ENCODE measurements at regions not wholly inside any gene's neighbourhood (a gene's known extent, or its start where the extent isn't known, plus 50 kb on each side); places are given as distances from the start of the nearest gene placed in this dataset.
A peak's percentile ranks its signal among the peaks of the same experiment; 100 is the strongest.

- Histone ChIP-seq H3K36me3 (no peaks in the 10 kb centered on the region), H3K4me3 (no peak overlapping the region), H3K27me3 (no peaks in the 10 kb centered on the region), H3K4me1 (no peaks in the 10 kb centered on the region), H3K27ac (no peak overlapping the region), H3K9me3 (no peaks in the 10 kb centered on the region)
- 69 to 74% methylated on average over 3 of the region's 3 CpGs for WGBS, 2 donors
- TF ChIP-seq EP300 (IDR thresholded peaks at IDR 0.05) (no peak), POLR2AphosphoS5 (IDR thresholded peaks at IDR 0.05) (no peak), CTCF (IDR thresholded peaks at IDR 0.05) (no peak), POLR2A (IDR thresholded peaks at IDR 0.05) (no peak)
- intact Hi-C loops (cut with DNase I) = no loop called here
- DNase-seq = no peak
Measured at GRCh38 chrX:110871839-110872238, 76.2 kb upstream of the CHRDL1 start.

DNA sequence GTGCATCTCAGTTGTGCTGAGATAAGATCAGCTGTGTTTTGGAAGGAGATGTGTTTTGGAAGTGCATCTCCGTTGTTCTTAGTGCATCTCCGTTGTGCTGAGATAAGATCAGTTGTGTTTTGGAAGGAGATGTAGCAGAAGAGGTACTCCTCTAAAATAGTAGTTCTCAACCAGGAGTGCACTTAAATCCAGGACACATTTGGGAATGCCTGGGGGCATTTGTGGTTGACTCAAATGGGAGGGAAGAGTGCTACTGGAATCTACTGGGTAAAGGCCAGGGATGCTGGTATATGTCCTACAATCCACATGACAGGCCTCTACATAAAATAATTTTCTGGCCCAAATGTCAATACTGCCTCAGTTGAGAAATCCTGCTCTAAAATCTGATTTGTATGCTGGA, 70.8 kb upstream of the CHRDL1 start:
- Histone ChIP-seq H3K4me1 (no peaks in the 10 kb centered on the region), H3K27ac (no peak overlapping the region), H3K36me3 (no peaks in the 10 kb centered on the region), H3K27me3 (no peaks in the 10 kb centered on the region), H3K9me3 (no peaks in the 10 kb centered on the region), H3K4me3 (no peak overlapping the region)
- TF ChIP-seq POLR2A (IDR thresholded peaks at IDR 0.05) (no peak), POLR2AphosphoS5 (IDR thresholded peaks at IDR 0.05) (no peak), EP300 (IDR thresholded peaks at IDR 0.05) (no peak), CTCF (IDR thresholded peaks at IDR 0.05) (no peak)
- WGBS, 2 donors = 86 to 91% methylated on average over 2 of the region's 2 CpGs
- DNase-seq = no peak
- intact Hi-C loops (cut with DNase I) = no loop called here

- TF ChIP-seq CTCF (IDR thresholded peaks at IDR 0.05) = no peak
- no peak for TF ChIP-seq EP300 (IDR thresholded peaks at IDR 0.05)
- TF ChIP-seq POLR2AphosphoS5 (IDR thresholded peaks at IDR 0.05) = no peak
- TF ChIP-seq POLR2A (IDR thresholded peaks at IDR 0.05) = no peak
- Histone ChIP-seq H3K4me1 (no peaks in the 10 kb centered on the region), H3K27me3 (no peaks in the 10 kb centered on the region), H3K4me3 (no peak overlapping the region), H3K27ac (no peak overlapping the region), H3K9me3 (no peaks in the 10 kb centered on the region), H3K36me3 (no peaks in the 10 kb centered on the region)
- DNase-seq = no peak
- intact Hi-C loops (cut with DNase I) = no loop called here
- WGBS, 2 donors = 71 to 75% methylated on average over 1 of the region's 1 CpG
Measured at GRCh38 chrX:110863883-110864282, 68.3 kb upstream of the CHRDL1 start.

DNA sequence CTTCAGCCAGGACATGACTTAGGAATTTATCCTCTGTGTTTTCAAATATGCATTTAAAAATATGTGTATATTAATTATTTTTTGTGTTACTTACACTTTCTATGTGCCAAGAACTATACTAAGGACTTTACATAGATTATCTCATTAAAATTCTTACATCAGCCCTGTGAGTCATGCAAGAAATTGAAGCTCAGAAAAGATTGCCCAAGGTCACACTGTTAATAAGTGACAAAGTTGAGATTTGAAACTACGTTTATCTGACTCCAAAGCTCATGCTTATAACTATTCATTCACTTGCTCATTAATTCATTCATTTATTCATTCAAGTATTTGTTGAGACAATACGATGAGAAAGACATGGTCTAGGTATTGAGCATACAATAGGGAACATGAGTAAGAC, 62.9 kb upstream of the CHRDL1 start:
- Histone ChIP-seq H3K27me3 (no peaks in the 10 kb centered on the region), H3K4me3 (no peak overlapping the region), H3K4me1 (no peaks in the 10 kb centered on the region), H3K27ac (no peak overlapping the region), H3K36me3 (no peaks in the 10 kb centered on the region), H3K9me3 (no peaks in the 10 kb centered on the region)
- 60 to 75% methylated on average over 2 of the region's 2 CpGs for WGBS, 2 donors
- intact Hi-C loops (cut with DNase I) = no loop called here
- TF ChIP-seq EP300 (IDR thresholded peaks at IDR 0.05) = no peak
- no peak for TF ChIP-seq POLR2AphosphoS5 (IDR thresholded peaks at IDR 0.05)
- no peak for TF ChIP-seq POLR2A (IDR thresholded peaks at IDR 0.05)
- no peak for TF ChIP-seq CTCF (IDR thresholded peaks at IDR 0.05)
- no peak for DNase-seq

- no peak overlapping the region for H3K27ac ChIP-seq
- no peaks in the 10 kb centered on the region for H3K4me1 ChIP-seq
- no peaks in the 10 kb centered on the region for H3K36me3 ChIP-seq
- no peak for DNase-seq
- no peaks in the 10 kb centered on the region for H3K9me3 ChIP-seq
- no peak overlapping the region for H3K4me3 ChIP-seq
- no peaks in the 10 kb centered on the region for H3K27me3 ChIP-seq
- 34 to 49% methylated on average over 7 of the region's 7 CpGs for WGBS, 2 donors
- intact Hi-C loops (cut with DNase I) = loop anchor here (2.0 kb wide), 1 partner anchor 391 kb away; no protein-coding TSS in a partner anchor
- TF ChIP-seq POLR2AphosphoS5 (IDR thresholded peaks at IDR 0.05) = no peak
- no peak for TF ChIP-seq POLR2A (IDR thresholded peaks at IDR 0.05)
- TF ChIP-seq EP300 (IDR thresholded peaks at IDR 0.05) = no peak
- peak in 1 of 4 experiments; percentile 34 for TF ChIP-seq CTCF (IDR thresholded peaks at IDR 0.05)
Measured at GRCh38 chrX:110853610-110854009, 58.0 kb upstream of the CHRDL1 start.

Data from sigmoid colon (tissue), 6 donors.